PC-9 (cell line): ENCODE measurements at regions not wholly inside any gene's neighbourhood (a gene's known extent, or its start where the extent isn't known, plus 50 kb on each side); places are given as distances from the start of the nearest gene placed in this dataset.

ENCODE experiments used
- EZH2 ChIP-seq: fragments of 200-600 bp; sonication (generic); IDR thresholded peaks from 2 replicates; pipeline ENCODE4 v1.8.0; 2017; ENCODE audit warnings: antibody characterized with exemption, low read depth
- TF ChIP-seq, protein P1 (sequence below): fragments of 200-600 bp; sonication (generic); conservative IDR thresholded peaks from 2 replicates; pipeline ENCODE4 v1.6.1; 2017; ENCODE audit warnings: mixed run types, antibody characterized with exemption, mild to moderate bottlenecking, moderate library complexity

DNA sequence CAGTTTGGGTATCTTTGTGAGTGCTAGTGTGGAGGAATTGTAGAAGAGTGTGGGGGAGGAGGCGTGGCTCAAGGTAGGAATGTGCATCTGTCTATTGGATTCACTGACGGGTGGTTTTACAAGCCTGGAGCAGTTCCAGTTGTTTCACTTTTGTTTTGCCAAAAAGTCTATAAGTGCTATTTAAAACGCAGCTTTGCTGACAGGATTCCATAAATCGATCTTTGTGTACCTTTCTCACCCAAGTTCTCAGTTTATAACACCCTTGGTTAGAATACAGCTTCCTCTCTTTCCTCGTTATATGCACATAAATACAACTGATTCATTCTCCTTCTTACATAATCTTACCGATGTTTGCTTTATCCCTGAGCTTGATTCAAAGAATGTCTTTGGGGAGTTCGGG, 123.2 kb upstream of the UBE2E2 start:
- TF ChIP-seq, protein P1, sequence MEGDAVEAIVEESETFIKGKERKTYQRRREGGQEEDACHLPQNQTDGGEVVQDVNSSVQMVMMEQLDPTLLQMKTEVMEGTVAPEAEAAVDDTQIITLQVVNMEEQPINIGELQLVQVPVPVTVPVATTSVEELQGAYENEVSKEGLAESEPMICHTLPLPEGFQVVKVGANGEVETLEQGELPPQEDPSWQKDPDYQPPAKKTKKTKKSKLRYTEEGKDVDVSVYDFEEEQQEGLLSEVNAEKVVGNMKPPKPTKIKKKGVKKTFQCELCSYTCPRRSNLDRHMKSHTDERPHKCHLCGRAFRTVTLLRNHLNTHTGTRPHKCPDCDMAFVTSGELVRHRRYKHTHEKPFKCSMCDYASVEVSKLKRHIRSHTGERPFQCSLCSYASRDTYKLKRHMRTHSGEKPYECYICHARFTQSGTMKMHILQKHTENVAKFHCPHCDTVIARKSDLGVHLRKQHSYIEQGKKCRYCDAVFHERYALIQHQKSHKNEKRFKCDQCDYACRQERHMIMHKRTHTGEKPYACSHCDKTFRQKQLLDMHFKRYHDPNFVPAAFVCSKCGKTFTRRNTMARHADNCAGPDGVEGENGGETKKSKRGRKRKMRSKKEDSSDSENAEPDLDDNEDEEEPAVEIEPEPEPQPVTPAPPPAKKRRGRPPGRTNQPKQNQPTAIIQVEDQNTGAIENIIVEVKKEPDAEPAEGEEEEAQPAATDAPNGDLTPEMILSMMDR, result no peak
- TF ChIP-seq EZH2, result no peak
